ENCODE measurements at regions not wholly inside any gene's neighbourhood (a gene's known extent, or its start where the extent isn't known, plus 50 kb on each side); places are given as distances from the start of the nearest gene placed in this dataset.
"Not testable (repeated sequence)": the region's sequence is repeated elsewhere in the genome, so short reads cannot be mapped to it uniquely, and the experiment has no call there.

- Mint-ChIP-seq H3K4me3 (no peak overlapping the region), H3K27ac (no peak overlapping the region), H3K27me3 (peaks cover 9% of the 10 kb centered on the region), H3K9me3 (no peaks in the 10 kb centered on the region), H3K36me3 (ENCODE audit: low read depth) (no peaks in the 10 kb centered on the region), H3K4me1 (no peaks in the 10 kb centered on the region)
- intact Hi-C loops (cut with micrococcal nuclease) = no loop called here
- no peak for DNase-seq
These were observed 269.7 kb downstream of the ABCC12 start for GRCh38 chr16:47886139-47886538.

- intact Hi-C loops (cut with micrococcal nuclease) = no loop called here
- Mint-ChIP-seq H3K4me3 (no peak overlapping the region), H3K36me3 (ENCODE audit: low read depth) (no peaks in the 10 kb centered on the region)
These were observed 270.3 kb downstream of the ABCC12 start for GRCh38 chr16:47885489-47885888.

GRCh38 chr16:47884116-47884725 lies 271.6 kb downstream of the ABCC12 start:
- intact Hi-C loops (cut with micrococcal nuclease) = no loop called here
- Mint-ChIP-seq H3K27ac (no peak overlapping the region), H3K4me1 (no peaks in the 10 kb centered on the region), H3K36me3 (ENCODE audit: low read depth) (no peaks in the 10 kb centered on the region), H3K4me3 (no peak overlapping the region), H3K9me3 (no peaks in the 10 kb centered on the region), H3K27me3 (peaks cover 9% of the 10 kb centered on the region)
- no peak for DNase-seq

More at GRCh38 chr16:47885489-47885888, 270.3 kb downstream of the ABCC12 start:
- Mint-ChIP-seq H3K9me3 (no peaks in the 10 kb centered on the region), H3K4me1 (no peaks in the 10 kb centered on the region), H3K27me3 (peaks cover 9% of the 10 kb centered on the region), H3K27ac (no peak overlapping the region)
- DNase-seq = no peak

- intact Hi-C loops (cut with micrococcal nuclease) = no loop called here
- Mint-ChIP-seq H3K27ac (no peak overlapping the region), H3K27me3 (peaks cover 7% of the 10 kb centered on the region), H3K4me1 (no peaks in the 10 kb centered on the region), H3K9me3 (no peaks in the 10 kb centered on the region), H3K4me3 (no peak overlapping the region), H3K36me3 (ENCODE audit: low read depth) (no peaks in the 10 kb centered on the region)
- DNase-seq = no peak
These were observed 274.2 kb downstream of the ABCC12 start for GRCh38 chr16:47881574-47881973.

GRCh38 chr16:47880653-47881052 lies 275.1 kb downstream of the ABCC12 start:
- H3K4me3 Mint-ChIP-seq = no peak overlapping the region
- no peak for DNase-seq
- peaks cover 5% of the 10 kb centered on the region for H3K27me3 Mint-ChIP-seq
- no peak overlapping the region for H3K27ac Mint-ChIP-seq
- no peaks in the 10 kb centered on the region for H3K9me3 Mint-ChIP-seq
- intact Hi-C loops (cut with micrococcal nuclease) = no loop called here
- H3K36me3 Mint-ChIP-seq (ENCODE audit: low read depth) = no peaks in the 10 kb centered on the region
- H3K4me1 Mint-ChIP-seq = no peaks in the 10 kb centered on the region

- Mint-ChIP-seq H3K36me3 (ENCODE audit: low read depth) (no peaks in the 10 kb centered on the region), H3K9me3 (no peaks in the 10 kb centered on the region), H3K27ac (no peak overlapping the region), H3K4me1 (no peaks in the 10 kb centered on the region), H3K4me3 (no peak overlapping the region), H3K27me3 (no peaks in the 10 kb centered on the region)
- no peak for DNase-seq
- intact Hi-C loops (cut with micrococcal nuclease) = no loop called here
These were observed 278.6 kb downstream of the ABCC12 start for GRCh38 chr16:47877166-47877565.

- H3K9me3 Mint-ChIP-seq = no peaks in the 10 kb centered on the region
- intact Hi-C loops (cut with micrococcal nuclease) = no loop called here
- H3K4me1 Mint-ChIP-seq = no peaks in the 10 kb centered on the region
- no peaks in the 10 kb centered on the region for H3K27me3 Mint-ChIP-seq
- H3K27ac Mint-ChIP-seq = no peak overlapping the region
- H3K4me3 Mint-ChIP-seq = no peak overlapping the region
- H3K36me3 Mint-ChIP-seq (ENCODE audit: low read depth) = no peaks in the 10 kb centered on the region
- no peak for DNase-seq
These were observed 279.3 kb downstream of the ABCC12 start for GRCh38 chr16:47876511-47876910.

GRCh38 chr16:47873434-47873833 lies 282.4 kb downstream of the ABCC12 start:
- no peak overlapping the region for H3K4me3 Mint-ChIP-seq

GRCh38 chr16:47872225-47872624 lies 283.6 kb downstream of the ABCC12 start:
- no peak overlapping the region for H3K4me3 Mint-ChIP-seq
- no peaks in the 10 kb centered on the region for H3K9me3 Mint-ChIP-seq
- no peaks in the 10 kb centered on the region for H3K36me3 Mint-ChIP-seq (ENCODE audit: low read depth)
- H3K27me3 Mint-ChIP-seq = no peaks in the 10 kb centered on the region
- no peak overlapping the region for H3K27ac Mint-ChIP-seq
- H3K4me1 Mint-ChIP-seq = no peaks in the 10 kb centered on the region
- DNase-seq = no peak
- intact Hi-C loops (cut with micrococcal nuclease) = no loop called here

More at GRCh38 chr16:47873434-47873833, 282.4 kb downstream of the ABCC12 start:
- Mint-ChIP-seq H3K27ac (no peak overlapping the region), H3K4me1 (no peaks in the 10 kb centered on the region), H3K36me3 (ENCODE audit: low read depth) (no peaks in the 10 kb centered on the region), H3K27me3 (no peaks in the 10 kb centered on the region), H3K9me3 (no peaks in the 10 kb centered on the region)
- intact Hi-C loops (cut with micrococcal nuclease) = no loop called here
- DNase-seq = no peak

GRCh38 chr16:47866423-47866822 lies 289.4 kb downstream of the ABCC12 start:
- Mint-ChIP-seq H3K9me3 (no peaks in the 10 kb centered on the region), H3K4me3 (no peak overlapping the region)

GRCh38 chr16:47865337-47865855 lies 290.4 kb downstream of the ABCC12 start:
- no peak overlapping the region for H3K27ac Mint-ChIP-seq
- no peak overlapping the region for H3K4me3 Mint-ChIP-seq
- H3K27me3 Mint-ChIP-seq = peaks cover 2% of the 10 kb centered on the region
- intact Hi-C loops (cut with micrococcal nuclease) = no loop called here
- no peaks in the 10 kb centered on the region for H3K36me3 Mint-ChIP-seq (ENCODE audit: low read depth)
- H3K9me3 Mint-ChIP-seq = no peaks in the 10 kb centered on the region
- no peak for DNase-seq
- no peaks in the 10 kb centered on the region for H3K4me1 Mint-ChIP-seq

More at GRCh38 chr16:47866423-47866822, 289.4 kb downstream of the ABCC12 start:
- no peak for DNase-seq
- Mint-ChIP-seq H3K4me1 (no peaks in the 10 kb centered on the region), H3K27ac (no peak overlapping the region), H3K27me3 (peaks cover 2% of the 10 kb centered on the region), H3K36me3 (ENCODE audit: low read depth) (no peaks in the 10 kb centered on the region)
- intact Hi-C loops (cut with micrococcal nuclease) = no loop called here

GRCh38 chr16:47864262-47864661 lies 291.5 kb downstream of the ABCC12 start:
- DNase-seq; H3K36me3 Mint-ChIP-seq (ENCODE audit: low read depth); H3K4me3 Mint-ChIP-seq; intact Hi-C loops (cut with micrococcal nuclease); H3K27me3 Mint-ChIP-seq; H3K4me1 Mint-ChIP-seq; H3K9me3 Mint-ChIP-seq; H3K27ac Mint-ChIP-seq: not testable (repeated sequence)

- intact Hi-C loops (cut with micrococcal nuclease) = no loop called here
- no peak for DNase-seq
- Mint-ChIP-seq H3K4me1 (no peaks in the 10 kb centered on the region), H3K9me3 (no peaks in the 10 kb centered on the region), H3K27me3 (peaks cover 2% of the 10 kb centered on the region), H3K36me3 (ENCODE audit: low read depth) (no peaks in the 10 kb centered on the region), H3K27ac (no peak overlapping the region), H3K4me3 (no peak overlapping the region)
These were observed 293.8 kb downstream of the ABCC12 start for GRCh38 chr16:47861999-47862398.

GRCh38 chr16:47858333-47858982 lies 297.3 kb downstream of the ABCC12 start:
- Mint-ChIP-seq H3K9me3 (peaks cover 14% of the 10 kb centered on the region), H3K27me3 (no peaks in the 10 kb centered on the region), H3K4me1 (no peaks in the 10 kb centered on the region), H3K4me3 (no peak overlapping the region), H3K36me3 (ENCODE audit: low read depth) (no peaks in the 10 kb centered on the region), H3K27ac (no peak overlapping the region)
- DNase-seq = no peak
- intact Hi-C loops (cut with micrococcal nuclease) = no loop called here

Measured in activated CD4-positive, alpha-beta T cell treated with anti-CD3 and anti-CD28 coated beads, Interleukin-2, amount 10 ng/mL, durations not matched to agents 24 days and 14 days (primary cell).